ENCODE measurements at regions not wholly inside any gene's neighbourhood (a gene's known extent, or its start where the extent isn't known, plus 50 kb on each side); places are given as distances from the start of the nearest gene placed in this dataset.
A peak's percentile ranks its signal among the peaks of the same experiment; 100 is the strongest.

- Histone ChIP-seq H3K27me3 (no peaks in the 10 kb centered on the region), H3K27ac (no peak overlapping the region), H3K9me3 (no peaks in the 10 kb centered on the region), H3K4me3 (no peak overlapping the region), H3K36me3 (no peaks in the 10 kb centered on the region), H3K4me1 (peaks cover 0 to 5% (median 0%) of the 10 kb centered on the region in 3 donors)
- FAIRE-seq: no peak
- DNase-seq: no peak
- ATAC-seq: no peak
- intact Hi-C loops (cut with DNase I): no loop called here
- WGBS, 2 donors: 48 to 54% methylated on average over 2 of the region's 2 CpGs
- no peak for TF ChIP-seq CTCF (IDR thresholded peaks at IDR 0.05)
Measured at GRCh38 chr2:192579965-192580700, 385.4 kb upstream of the TMEFF2 start.

DNA sequence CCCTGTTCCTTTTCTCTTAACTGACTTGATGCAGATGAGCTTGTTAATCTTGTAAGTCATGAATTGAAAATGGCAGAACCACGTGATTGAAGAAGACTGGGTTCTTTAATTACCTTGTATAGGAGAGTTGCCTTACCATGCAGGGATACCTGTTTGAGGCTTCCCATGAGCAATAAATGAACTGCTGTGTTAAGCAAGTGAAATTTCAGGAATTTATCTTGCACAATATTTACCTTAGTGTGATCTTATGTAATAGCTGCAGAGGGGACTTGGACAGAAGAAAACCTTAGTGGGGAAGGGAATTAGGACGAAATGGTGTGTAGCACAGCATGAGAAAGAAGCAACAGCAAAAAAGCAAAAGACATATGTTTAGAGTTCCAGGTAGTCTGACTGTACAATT lies 384.0 kb upstream of the TMEFF2 start:
- H3K4me1 ChIP-seq: peaks cover 0 to 5% (median 0%) of the 10 kb centered on the region in 3 donors
- peak in 2 of 4 donors; percentile 20 to 23 for ATAC-seq
- no peak overlapping the region for H3K4me3 ChIP-seq
- H3K27ac ChIP-seq: no peak overlapping the region
- H3K9me3 ChIP-seq: no peaks in the 10 kb centered on the region
- FAIRE-seq: no peak
- H3K36me3 ChIP-seq: no peaks in the 10 kb centered on the region
- no peak for DNase-seq
- TF ChIP-seq CTCF (IDR thresholded peaks at IDR 0.05): no peak
- no peaks in the 10 kb centered on the region for H3K27me3 ChIP-seq
- intact Hi-C loops (cut with DNase I): no loop called here
- WGBS, 2 donors: 31 to 39% methylated on average over 2 of the region's 2 CpGs

DNA sequence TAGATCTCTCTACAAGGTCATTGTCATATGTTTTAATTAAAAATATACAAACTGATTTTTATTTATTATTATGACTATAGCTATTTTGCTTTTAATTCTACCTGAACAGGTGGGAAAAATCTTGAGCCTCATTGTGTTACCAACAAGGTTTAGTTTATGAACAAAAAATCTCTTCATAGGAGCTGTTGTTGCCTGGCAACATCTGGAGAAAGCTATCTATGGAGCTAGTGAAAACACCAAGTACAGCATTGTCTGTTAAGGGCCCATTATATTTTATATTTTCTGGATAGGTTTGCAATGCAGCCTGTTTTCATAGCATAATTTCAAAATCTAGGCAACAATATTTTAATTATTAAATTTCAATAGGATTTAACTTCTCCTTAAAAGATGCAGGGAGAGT lies 383.0 kb upstream of the TMEFF2 start:
- peaks cover 0 to 5% (median 0%) of the 10 kb centered on the region in 3 donors for H3K4me1 ChIP-seq
- no peaks in the 10 kb centered on the region for H3K36me3 ChIP-seq
- no peak for ATAC-seq
- no peak for DNase-seq
- no peaks in the 10 kb centered on the region for H3K9me3 ChIP-seq
- intact Hi-C loops (cut with DNase I): no loop called here
- FAIRE-seq: no peak
- H3K27me3 ChIP-seq: no peaks in the 10 kb centered on the region
- no peak for TF ChIP-seq CTCF (IDR thresholded peaks at IDR 0.05)
- H3K4me3 ChIP-seq: no peak overlapping the region
- H3K27ac ChIP-seq: no peak overlapping the region

DNA sequence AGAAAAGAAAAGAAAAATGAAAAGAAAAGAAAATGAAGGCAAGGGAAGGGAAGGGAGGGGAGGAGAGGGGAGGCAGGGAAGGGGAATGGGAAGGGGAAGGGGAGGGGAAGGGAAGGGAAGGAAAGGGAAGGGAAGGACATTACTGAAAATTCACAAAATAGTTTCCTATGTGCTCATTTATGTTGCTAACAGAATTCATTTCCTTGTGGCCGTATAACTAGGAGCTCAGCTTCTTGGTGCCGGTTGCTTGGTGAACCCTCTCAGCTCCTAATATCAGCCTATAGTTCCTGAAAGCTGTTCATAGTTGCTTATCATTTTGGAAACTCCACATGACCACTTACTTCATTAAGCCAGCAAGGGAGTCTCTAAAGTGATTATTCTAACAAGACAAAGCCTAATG lies 379.8 kb upstream of the TMEFF2 start:
- intact Hi-C loops (cut with DNase I): no loop called here
- FAIRE-seq (no peak), DNase-seq (no peak), ATAC-seq (no peak)
- H3K9me3 ChIP-seq: no peaks in the 10 kb centered on the region
- TF ChIP-seq CTCF (IDR thresholded peaks at IDR 0.05): no peak
- no peaks in the 10 kb centered on the region for H3K36me3 ChIP-seq
- H3K4me1 ChIP-seq: no peaks in the 10 kb centered on the region
- 89 to 90% methylated on average over 2 of the region's 2 CpGs for WGBS, 2 donors
- H3K4me3 ChIP-seq: no peak overlapping the region
- H3K27ac ChIP-seq: no peak overlapping the region
- no peaks in the 10 kb centered on the region for H3K27me3 ChIP-seq

DNA sequence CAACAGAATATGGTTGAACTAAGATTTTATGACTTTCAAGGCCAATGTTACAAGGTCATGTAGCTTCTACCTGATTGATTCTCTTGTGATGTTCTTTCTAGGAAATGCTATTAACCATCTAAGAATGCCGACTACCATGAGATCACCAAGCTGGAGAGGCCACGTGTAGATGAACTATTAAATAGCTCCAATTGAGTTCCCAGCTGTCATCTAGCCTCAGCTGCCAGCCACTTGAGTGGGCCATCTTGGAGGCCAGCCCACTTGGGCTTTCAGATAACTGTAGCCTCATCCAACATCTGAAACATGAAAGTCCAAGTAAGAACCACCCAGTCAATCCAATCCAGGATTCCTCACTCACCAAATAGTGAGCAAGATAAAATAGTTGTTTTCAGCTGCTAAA lies 376.9 kb upstream of the TMEFF2 start:
- H3K27me3 ChIP-seq: no peaks in the 10 kb centered on the region
- intact Hi-C loops (cut with DNase I): no loop called here
- no peak for FAIRE-seq
- DNase-seq: no peak
- H3K4me3 ChIP-seq: no peak overlapping the region
- ATAC-seq: no peak
- WGBS, 2 donors: 17 to 23% methylated on average over 2 of the region's 2 CpGs
- H3K36me3 ChIP-seq: no peaks in the 10 kb centered on the region
- no peak for TF ChIP-seq CTCF (IDR thresholded peaks at IDR 0.05)
- no peaks in the 10 kb centered on the region for H3K4me1 ChIP-seq
- H3K27ac ChIP-seq: no peak overlapping the region
- no peaks in the 10 kb centered on the region for H3K9me3 ChIP-seq
